CD14-positive monocyte (primary cell): ENCODE measurements at regions not wholly inside any gene's neighbourhood (a gene's known extent, or its start where the extent isn't known, plus 50 kb on each side); places are given as distances from the start of the nearest gene placed in this dataset.
"Not testable (repeated sequence)": the region's sequence is repeated elsewhere in the genome, so short reads cannot be mapped to it uniquely, and the experiment has no call there.

Experiments
- DNase-seq, 3 donors: peaks; one replicate each; pipeline ENCODE4 v3.0.0-alpha.2; 2011 to 2022
- H2AFZ ChIP-seq: 2 replicates; pipeline ENCODE4 v1.6.0; 2012; ENCODE audit warnings: mild to moderate bottlenecking, low read depth, low read length, inconsistent platforms; ENCODE audit not compliant: insufficient read depth, poor library complexity, severe bottlenecking
- H3K27ac ChIP-seq, 2 donors: 1 replicate in 1 of 2; 2 replicates in 1 of 2; pipeline ENCODE4 v1.5.1; 2012 to 2013; ENCODE audit warnings: low read length in 2 of 2, control low read depth in 1 of 2, inconsistent platforms in 1 of 2, low read depth in 1 of 2, mild to moderate bottlenecking in 1 of 2
- H3K27me3 ChIP-seq, 2 donors: one replicate each; pipeline versions ENCODE4 v1.6.0 to v1.6.1; 2011 to 2013; ENCODE audit warnings: low read length in 2 of 2; ENCODE audit not compliant: control insufficient read depth in 2 of 2, insufficient read depth in 2 of 2
- H3K36me3 ChIP-seq, 2 donors: replicated peaks in 1 of 2; 1 replicate in 1 of 2; 2 replicates in 1 of 2; pipeline versions ENCODE4 v1.5.1 to v1.6.1; 2012 to 2013; ENCODE audit warnings: low read length in 2 of 2, control low read depth in 1 of 2, inconsistent platforms in 1 of 2, mild to moderate bottlenecking in 1 of 2; ENCODE audit not compliant: insufficient read depth in 2 of 2, control insufficient read depth in 1 of 2
- H3K4me1 ChIP-seq, 2 donors: 1 replicate in 1 of 2; 2 replicates in 1 of 2; pipeline versions ENCODE4 v1.5.1 to v1.6.1; 2012 to 2013; ENCODE audit warnings: low read length in 2 of 2, control low read depth in 1 of 2, inconsistent platforms in 1 of 2, mild to moderate bottlenecking in 1 of 2, moderate library complexity in 1 of 2; ENCODE audit not compliant: insufficient read depth in 2 of 2, control insufficient read depth in 1 of 2
- H3K4me2 ChIP-seq: replicated peaks from 2 replicates; pipeline ENCODE3; 2012; ENCODE audit warnings: low read length, moderate library complexity, mild to moderate bottlenecking; ENCODE audit not compliant: poor library complexity, severe bottlenecking; ENCODE audit errors: extremely low read depth
- H3K4me3 ChIP-seq, 3 experiments: fragments of 200-600 bp in 1 of 3; sonication (generic) in 1 of 3; replicated peaks in 1 of 3; 1 replicate in 2 of 3; 2 replicates in 1 of 3; pipeline ENCODE4 v1.5.1; 2011 to 2013; ENCODE audit warnings: low read length in 3 of 3, mild to moderate bottlenecking in 3 of 3, control low read depth in 2 of 3, low read depth in 2 of 3, inconsistent platforms in 1 of 3, moderate library complexity in 1 of 3
- H3K79me2 ChIP-seq: 2 replicates; pipeline ENCODE4 v1.6.0; 2012; ENCODE audit warnings: mild to moderate bottlenecking, control low read depth, inconsistent platforms, low read length, moderate library complexity; ENCODE audit not compliant: insufficient read depth
- H3K9ac ChIP-seq: 2 replicates; pipeline ENCODE4 v1.6.0; 2017; ENCODE audit warnings: low read length, mild to moderate bottlenecking; ENCODE audit not compliant: insufficient read depth, poor library complexity, severe bottlenecking
- H3K9me3 ChIP-seq, 2 donors: replicated peaks in 1 of 2; 1 replicate in 1 of 2; 2 replicates in 1 of 2; pipeline versions ENCODE4 v1.5.1 to v1.6.1; 2012 to 2013; ENCODE audit warnings: low read length in 2 of 2, control low read depth in 1 of 2; ENCODE audit not compliant: control insufficient read depth in 1 of 2, insufficient read depth in 1 of 2
- H4K20me1 ChIP-seq: 2 replicates; pipeline ENCODE4 v1.6.0; 2012; ENCODE audit warnings: mild to moderate bottlenecking, low read length, control low read depth, moderate library complexity; ENCODE audit not compliant: insufficient read depth
- H3K27ac Mint-ChIP-seq, 7 donors: one replicate each; pipeline ENCODE4 v1.8.0; 2020; ENCODE audit warnings: mild to moderate bottlenecking in 7 of 7, mixed read lengths in 7 of 7, moderate library complexity in 6 of 7, inconsistent platforms in 2 of 7
- H3K27me3 Mint-ChIP-seq, 3 donors: one replicate each; pipeline ENCODE4 v1.8.0; 2021 to 2022; ENCODE audit warnings: low read depth in 3 of 3, mild to moderate bottlenecking in 3 of 3, mixed read lengths in 3 of 3, moderate library complexity in 3 of 3, inconsistent platforms in 1 of 3
- H3K36me3 Mint-ChIP-seq, 2 donors: one replicate each; pipeline ENCODE4 v1.8.0; 2020; ENCODE audit warnings: mixed read lengths in 2 of 2, inconsistent platforms in 1 of 2, mild to moderate bottlenecking in 1 of 2
- H3K4me1 Mint-ChIP-seq: one replicate; pipeline ENCODE4 v1.8.0; 2020; ENCODE audit warnings: mild to moderate bottlenecking, mixed read lengths
- H3K4me3 Mint-ChIP-seq, 2 donors: one replicate each; pipeline ENCODE4 v1.8.0; 2020; ENCODE audit warnings: mild to moderate bottlenecking in 2 of 2, mixed read lengths in 2 of 2, moderate library complexity in 1 of 2
- H3K9me3 Mint-ChIP-seq, 7 donors: one replicate each; pipeline ENCODE4 v1.8.0; 2020 to 2022; ENCODE audit warnings: mixed read lengths in 7 of 7, mild to moderate bottlenecking in 6 of 7, moderate library complexity in 6 of 7, inconsistent platforms in 2 of 7
- WGBS: methylation state at CpG from one replicate; pipeline ENCODE4 v1.1.5; 2013; ENCODE audit warnings: missing lambda C conversion rate; ENCODE audit not compliant: insufficient coverage; 5-methylcytosine and 5-hydroxymethylcytosine counted together
- intact Hi-C, 2 donors: fragments of 100-400 bp; cut with micrococcal nuclease; formaldehyde crosslinking; loops; one replicate each; pipeline versions ENCODE4 v1.15.0 to v1.15.1; 2023
- TF ChIP-seq, protein P1 (sequence below): fragments of 200-600 bp; IDR thresholded peaks from one replicate; pipeline ENCODE4 v1.8.0; 2022; ENCODE audit warnings: antibody characterized with exemption, mild to moderate bottlenecking

DNA sequence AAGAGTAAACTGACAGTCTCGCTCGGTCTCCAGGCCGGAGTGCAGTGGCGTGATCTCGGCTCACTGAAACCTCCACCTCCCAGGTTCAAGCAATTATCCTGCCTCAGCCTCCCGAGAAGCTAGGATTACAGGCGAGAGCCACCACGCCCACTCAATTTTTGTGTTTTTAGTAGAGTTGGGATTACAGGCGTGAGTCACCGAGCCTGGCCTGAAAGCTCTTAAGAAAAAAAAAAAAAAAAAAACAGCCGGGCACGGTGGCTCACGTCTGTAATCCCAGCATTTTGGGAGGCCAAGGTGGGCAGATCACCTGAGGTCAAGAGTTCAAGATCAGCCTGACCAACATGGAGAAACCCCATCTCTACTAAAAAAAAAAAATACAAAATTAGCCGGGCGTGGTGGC lies 55.3 kb upstream of the THOC2 start:
- H3K4me2 ChIP-seq, intact Hi-C loops, H3K9ac ChIP-seq, H3K9me3 ChIP-seq, H3K27ac Mint-ChIP-seq, H3K27me3 Mint-ChIP-seq, H3K4me3 Mint-ChIP-seq, H3K4me1 Mint-ChIP-seq, H3K27ac ChIP-seq, H3K79me2 ChIP-seq, H2AFZ ChIP-seq, H3K36me3 Mint-ChIP-seq, H4K20me1 ChIP-seq, H3K27me3 ChIP-seq, DNase-seq, H3K4me1 ChIP-seq, H3K36me3 ChIP-seq, H3K9me3 Mint-ChIP-seq, H3K4me3 ChIP-seq: not testable (repeated sequence)
- no CpG with 5 or more reads among the region's 15 CpGs for WGBS

DNA sequence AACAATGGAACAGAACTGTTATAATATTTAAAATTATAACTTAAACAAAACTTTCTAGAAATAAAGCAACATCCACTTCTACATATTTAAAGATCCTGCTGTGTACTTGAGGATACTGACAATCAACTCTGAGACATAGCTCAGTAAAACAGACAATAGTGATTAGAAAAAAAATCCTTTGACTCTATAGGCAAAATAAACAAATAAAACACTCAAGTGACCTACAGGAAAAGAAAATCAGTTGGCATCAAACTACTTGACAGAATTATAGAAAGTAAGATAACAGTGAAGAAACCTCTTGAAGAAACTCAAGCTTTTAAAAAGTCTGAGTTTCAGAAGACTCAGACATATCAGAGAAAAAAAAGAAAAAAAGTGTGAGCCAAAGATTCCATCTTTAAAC lies 55.9 kb upstream of the THOC2 start:
- H3K4me3 ChIP-seq: no peak overlapping the region
- TF ChIP-seq, protein P1, sequence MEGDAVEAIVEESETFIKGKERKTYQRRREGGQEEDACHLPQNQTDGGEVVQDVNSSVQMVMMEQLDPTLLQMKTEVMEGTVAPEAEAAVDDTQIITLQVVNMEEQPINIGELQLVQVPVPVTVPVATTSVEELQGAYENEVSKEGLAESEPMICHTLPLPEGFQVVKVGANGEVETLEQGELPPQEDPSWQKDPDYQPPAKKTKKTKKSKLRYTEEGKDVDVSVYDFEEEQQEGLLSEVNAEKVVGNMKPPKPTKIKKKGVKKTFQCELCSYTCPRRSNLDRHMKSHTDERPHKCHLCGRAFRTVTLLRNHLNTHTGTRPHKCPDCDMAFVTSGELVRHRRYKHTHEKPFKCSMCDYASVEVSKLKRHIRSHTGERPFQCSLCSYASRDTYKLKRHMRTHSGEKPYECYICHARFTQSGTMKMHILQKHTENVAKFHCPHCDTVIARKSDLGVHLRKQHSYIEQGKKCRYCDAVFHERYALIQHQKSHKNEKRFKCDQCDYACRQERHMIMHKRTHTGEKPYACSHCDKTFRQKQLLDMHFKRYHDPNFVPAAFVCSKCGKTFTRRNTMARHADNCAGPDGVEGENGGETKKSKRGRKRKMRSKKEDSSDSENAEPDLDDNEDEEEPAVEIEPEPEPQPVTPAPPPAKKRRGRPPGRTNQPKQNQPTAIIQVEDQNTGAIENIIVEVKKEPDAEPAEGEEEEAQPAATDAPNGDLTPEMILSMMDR: no peak
- H3K4me3 Mint-ChIP-seq: no peak overlapping the region
- no peaks in the 10 kb centered on the region for H3K36me3 ChIP-seq
- H4K20me1 ChIP-seq: no peaks in the 10 kb centered on the region
- no peaks in the 10 kb centered on the region for H3K9me3 ChIP-seq
- no peak for DNase-seq
- H3K27ac ChIP-seq: no peak overlapping the region
- no peak overlapping the region for H3K9ac ChIP-seq
- H3K4me1 Mint-ChIP-seq: peaks cover 8% of the 10 kb centered on the region
- H3K4me2 ChIP-seq: no peak overlapping the region
- H3K27ac Mint-ChIP-seq: no peak overlapping the region
- no peaks in the 10 kb centered on the region for H3K79me2 ChIP-seq
- peaks cover 4 to 5% (median 5%) of the 10 kb centered on the region in 3 donors for H3K27me3 Mint-ChIP-seq
- intact Hi-C loops: no loop called here
- H3K36me3 Mint-ChIP-seq: no peaks in the 10 kb centered on the region
- H3K27me3 ChIP-seq: no peaks in the 10 kb centered on the region
- H3K9me3 Mint-ChIP-seq: peaks cover 0 to 2% (median 0%) of the 10 kb centered on the region in 7 donors
- peaks cover 0 to 5% of the 10 kb centered on the region in 2 donors for H3K4me1 ChIP-seq
- no peak overlapping the region for H2AFZ ChIP-seq
